ENCODE measurements at regions not wholly inside any gene's neighbourhood (a gene's known extent, or its start where the extent isn't known, plus 50 kb on each side); places are given as distances from the start of the nearest gene placed in this dataset.
A peak's percentile ranks its signal among the peaks of the same experiment; 100 is the strongest.
"Not testable (repeated sequence)": the region's sequence is repeated elsewhere in the genome, so short reads cannot be mapped to it uniquely, and the experiment has no call there.

DNA sequence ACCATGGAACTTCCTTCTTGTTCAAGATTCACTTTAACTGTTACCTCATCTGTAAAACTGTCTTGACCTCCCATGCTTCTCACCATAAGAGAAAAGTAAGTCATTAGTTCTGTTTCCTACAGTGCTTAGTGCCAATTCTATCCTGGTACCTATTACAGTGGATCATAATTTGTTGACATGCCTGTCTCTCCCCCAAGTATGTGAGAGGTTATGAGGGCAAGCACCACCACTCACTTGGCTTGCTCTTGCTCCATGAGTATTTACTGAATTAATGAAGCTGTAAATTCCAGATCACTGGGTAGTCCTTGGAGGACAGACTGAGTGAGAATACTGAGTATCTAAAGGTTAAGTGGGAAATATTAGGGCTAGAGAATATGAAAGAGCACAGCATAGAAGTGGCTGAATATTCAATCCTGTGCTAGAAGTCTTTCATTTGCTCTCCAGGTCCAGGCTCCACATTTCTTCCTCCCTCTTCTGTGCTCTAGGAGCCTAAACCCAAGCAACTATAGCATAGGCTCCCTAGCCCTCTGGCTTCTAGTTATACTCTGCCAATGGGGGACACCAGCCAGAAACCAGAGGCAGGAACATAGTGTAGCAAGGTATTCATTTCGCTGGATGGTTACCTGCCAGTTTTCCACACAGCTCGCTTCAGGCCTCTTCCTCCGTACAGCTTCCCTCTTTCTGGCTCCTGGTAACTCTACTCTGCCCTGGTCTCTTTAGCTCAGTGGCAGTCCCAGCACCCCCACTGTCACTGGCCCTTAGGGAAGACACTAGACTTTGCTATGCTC lies 118.2 kb upstream of the SLC5A12 start:
- no peak for DNase-seq (ENCODE audit: low read depth)

- peak; percentile 62 for DNase-seq (ENCODE audit: low read depth)
These were observed 120.1 kb upstream of the SLC5A12 start for GRCh38 chr11:26841818-26842473.

GRCh38 chr11:26842478-26843282 lies 120.8 kb upstream of the SLC5A12 start:
- DNase-seq (ENCODE audit: low read depth), result peak; percentile 80

GRCh38 chr11:26843539-26843938 lies 121.7 kb upstream of the SLC5A12 start:
- DNase-seq (ENCODE audit: low read depth), result no peak

GRCh38 chr11:26844963-26845362 lies 123.1 kb upstream of the SLC5A12 start:
- DNase-seq (ENCODE audit: low read depth), result no peak

DNA sequence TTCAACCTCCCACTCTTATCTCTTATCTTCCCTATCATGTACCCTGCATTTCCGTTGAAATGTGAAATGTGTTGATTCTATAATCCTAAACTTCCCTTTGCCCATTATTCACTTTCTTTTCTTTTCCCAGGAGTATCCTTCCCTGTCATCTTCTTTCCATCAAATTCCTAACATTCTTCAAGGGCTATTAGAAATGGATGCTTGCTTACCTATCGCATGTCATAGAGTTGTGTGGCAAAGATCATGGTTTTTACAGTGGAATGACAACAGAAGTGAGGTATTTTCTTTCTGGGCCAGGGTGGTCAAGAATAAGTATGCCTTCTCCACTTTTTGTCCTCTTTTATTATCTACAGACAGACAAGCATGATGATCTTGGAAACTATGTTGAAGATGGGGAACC lies 124.4 kb upstream of the SLC5A12 start:
- no peak for DNase-seq (ENCODE audit: low read depth)

DNA sequence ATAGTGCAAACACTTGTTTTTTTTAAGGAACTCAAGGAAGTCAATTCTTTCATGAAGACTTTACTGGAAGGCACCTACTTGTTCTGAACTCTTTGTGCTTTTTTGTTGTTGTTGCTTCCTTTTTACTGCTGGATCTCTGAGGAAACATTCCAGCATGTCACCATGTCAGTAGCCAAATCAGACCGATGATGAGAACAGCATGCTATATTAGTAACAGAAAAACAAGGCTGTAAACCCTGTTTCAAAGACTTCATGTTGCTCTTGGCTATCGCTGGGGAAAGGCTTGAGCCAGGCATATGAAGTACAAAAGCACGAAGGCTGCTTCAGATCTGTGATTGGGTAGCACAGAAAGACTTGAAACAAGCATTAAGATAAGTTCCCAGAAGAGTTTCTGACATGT lies 125.6 kb upstream of the SLC5A12 start:
- peak; percentile 79 for DNase-seq (ENCODE audit: low read depth)

- DNase-seq (ENCODE audit: low read depth), result peak; percentile 58
These were observed 126.1 kb upstream of the SLC5A12 start for GRCh38 chr11:26847977-26848376.

GRCh38 chr11:26849036-26849435 lies 127.2 kb upstream of the SLC5A12 start:
- no peak for DNase-seq (ENCODE audit: low read depth)

- no peak for DNase-seq (ENCODE audit: low read depth)
These were observed 129.4 kb upstream of the SLC5A12 start for GRCh38 chr11:26851291-26851690.

- DNase-seq (ENCODE audit: low read depth), result no peak
These were observed 129.8 kb upstream of the SLC5A12 start for GRCh38 chr11:26851696-26852095.

GRCh38 chr11:26858098-26858497 lies 135.8 kb upstream of the FIBIN start:
- no peak for DNase-seq (ENCODE audit: low read depth)

DNA sequence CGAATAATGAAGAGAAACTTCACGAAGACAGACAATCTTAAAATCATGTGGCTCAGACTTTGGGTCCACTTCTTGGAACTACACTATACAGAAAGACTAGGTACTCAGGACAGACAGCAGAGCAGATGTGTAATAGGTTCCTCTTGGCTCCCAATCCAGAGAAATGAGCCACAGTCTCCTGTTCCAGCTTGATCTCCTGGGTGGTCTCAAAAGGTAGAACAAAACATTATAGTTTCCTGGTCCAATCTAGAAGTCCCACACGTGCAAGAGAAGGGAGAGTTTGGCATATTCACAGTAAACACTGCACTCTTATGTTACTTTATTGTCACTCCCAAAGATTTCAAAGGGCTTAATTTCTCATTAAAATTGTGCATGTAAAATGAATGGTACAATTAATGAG lies 134.5 kb upstream of the FIBIN start:
- no peak for DNase-seq (ENCODE audit: low read depth)

DNA sequence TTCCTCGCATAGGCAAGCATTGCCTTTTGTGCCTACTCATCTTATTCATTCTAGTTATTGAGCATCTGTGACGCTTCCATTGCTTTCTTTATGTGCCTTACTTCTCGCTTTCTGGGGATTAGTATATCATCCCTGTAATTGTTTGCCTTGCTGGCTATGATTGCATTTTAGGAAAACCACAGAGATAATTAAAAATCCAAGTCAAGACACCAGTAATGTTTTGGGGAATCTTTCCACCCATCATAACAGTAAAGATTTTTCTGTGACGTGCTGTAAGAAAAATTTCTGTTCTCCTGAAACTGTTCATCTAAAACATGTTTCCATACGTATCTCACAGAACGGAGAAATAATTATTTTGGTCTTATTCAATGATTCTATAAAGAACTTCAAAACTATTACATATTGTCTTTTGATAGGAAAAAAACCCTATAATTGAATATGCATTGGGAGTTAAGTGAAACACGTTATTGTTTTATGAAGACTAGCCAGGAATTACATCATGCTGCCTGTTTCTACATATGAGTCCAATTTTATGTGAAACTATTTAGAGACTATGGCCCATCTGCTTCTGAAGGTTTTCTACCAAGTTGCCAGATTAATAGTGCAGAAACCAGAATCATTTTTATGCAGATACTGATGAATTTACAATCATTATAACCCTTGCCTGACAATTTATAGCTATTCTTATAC lies 133.7 kb upstream of the FIBIN start:
- no peak for DNase-seq (ENCODE audit: low read depth)

- no peak for DNase-seq (ENCODE audit: low read depth)
These were observed 133.0 kb upstream of the FIBIN start for GRCh38 chr11:26860895-26861294.

GRCh38 chr11:26862801-26863200 lies 131.1 kb upstream of the FIBIN start:
- DNase-seq (ENCODE audit: low read depth), result peak; percentile 47

GRCh38 chr11:26865703-26866102 lies 128.2 kb upstream of the FIBIN start:
- peak; percentile 80 for DNase-seq (ENCODE audit: low read depth)

DNA sequence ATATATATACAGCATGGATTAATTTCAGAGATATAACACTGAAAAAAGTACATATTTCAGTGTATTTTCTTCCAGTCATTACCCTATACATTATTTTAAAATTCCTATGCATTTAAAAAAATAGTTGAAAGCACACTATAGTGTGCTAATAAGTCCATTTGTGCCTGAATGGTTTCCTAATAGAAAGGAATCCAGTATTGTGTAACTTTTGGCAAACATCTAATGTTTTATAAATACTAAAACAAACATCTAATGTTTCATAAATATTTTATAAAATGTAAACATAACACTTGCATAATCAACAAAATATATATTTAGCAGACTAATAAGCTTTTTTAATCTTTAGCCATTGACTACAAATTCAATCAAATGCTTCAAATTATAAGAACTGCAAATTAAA lies 126.6 kb upstream of the FIBIN start:
- peak; percentile 76 for DNase-seq (ENCODE audit: low read depth)

DNA sequence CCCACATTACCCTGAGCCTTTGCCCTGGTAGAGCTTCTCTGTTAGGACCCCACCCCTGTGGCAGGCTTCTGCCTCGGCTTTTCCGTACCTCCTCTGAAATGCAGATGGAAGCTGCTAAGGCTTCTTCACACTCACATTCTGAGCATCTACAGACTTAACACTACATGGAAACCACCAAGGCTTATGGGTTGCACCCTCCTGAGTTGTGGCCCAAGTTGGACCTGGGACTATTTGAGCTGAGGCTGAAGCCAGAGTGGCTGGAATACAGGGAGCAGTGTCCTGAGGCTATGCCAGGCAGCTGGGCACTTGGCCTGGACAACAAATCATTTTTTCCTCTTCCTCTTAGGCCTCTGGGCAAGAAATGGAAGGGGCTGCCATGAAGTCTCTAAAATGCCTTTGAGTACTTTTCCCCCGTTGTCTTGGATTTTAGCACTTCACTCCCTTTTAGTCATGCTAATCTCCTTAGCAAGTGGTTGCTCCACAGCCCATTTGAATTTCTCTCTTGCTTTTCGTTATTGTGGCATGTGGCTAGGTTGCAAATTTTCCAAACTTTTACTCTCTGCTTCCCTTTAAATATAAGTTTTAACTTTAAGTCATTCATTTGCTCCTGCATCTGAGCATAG lies 114.8 kb upstream of the FIBIN start:
- no peak for DNase-seq (ENCODE audit: low read depth)

DNA sequence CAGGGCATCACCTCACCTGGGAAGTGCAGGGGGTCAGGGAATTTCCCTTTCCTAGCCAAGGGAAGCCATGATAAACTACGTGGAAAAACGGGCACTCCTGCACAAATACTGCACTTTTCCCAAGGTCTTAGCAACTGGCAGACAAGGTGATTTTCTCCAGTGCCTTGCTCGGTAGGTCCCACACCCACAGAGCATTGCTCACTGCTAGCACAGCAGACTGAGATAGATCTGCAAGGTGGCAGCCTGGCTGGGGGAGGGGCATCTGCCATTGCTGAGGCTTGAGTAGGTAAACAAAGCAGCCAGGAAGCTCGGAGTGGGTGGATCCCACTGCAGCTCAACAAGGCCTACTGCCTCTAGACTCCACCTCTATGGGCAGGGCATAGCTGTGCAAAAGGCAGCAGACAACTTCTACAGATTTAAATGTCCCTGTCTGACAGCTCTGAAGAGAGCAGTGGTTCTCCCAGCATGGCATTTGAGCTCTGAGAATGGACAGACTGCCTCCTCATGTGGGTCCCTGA lies 111.5 kb upstream of the FIBIN start:
- not testable (repeated sequence) for DNase-seq (ENCODE audit: low read depth)

DNA sequence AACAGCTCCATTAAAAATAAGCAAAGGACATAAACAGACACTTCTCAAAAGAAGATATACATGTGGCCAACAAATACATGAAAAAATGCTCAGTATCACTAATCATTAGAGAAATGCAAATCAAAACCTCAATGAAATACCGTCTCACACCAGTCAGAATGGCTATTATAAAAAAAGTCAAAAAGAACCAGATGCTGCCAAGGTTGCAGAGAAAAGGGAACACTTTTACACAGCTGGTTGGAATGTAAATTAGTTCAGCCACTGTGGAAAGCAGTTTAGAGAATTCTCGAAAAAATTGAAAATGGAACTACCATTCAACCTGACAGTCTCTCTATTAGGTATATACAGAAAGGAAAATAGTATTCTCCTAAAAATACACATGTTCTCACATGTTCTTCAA lies 102.4 kb upstream of the FIBIN start:
- DNase-seq (ENCODE audit: low read depth), result no peak

- no peak for DNase-seq (ENCODE audit: low read depth)
These were observed 97.2 kb upstream of the FIBIN start for GRCh38 chr11:26896719-26897118.

All from fibroblast of gingiva (primary cell).